ENCODE measurements at regions not wholly inside any gene's neighbourhood (a gene's known extent, or its start where the extent isn't known, plus 50 kb on each side); places are given as distances from the start of the nearest gene placed in this dataset.

DNA sequence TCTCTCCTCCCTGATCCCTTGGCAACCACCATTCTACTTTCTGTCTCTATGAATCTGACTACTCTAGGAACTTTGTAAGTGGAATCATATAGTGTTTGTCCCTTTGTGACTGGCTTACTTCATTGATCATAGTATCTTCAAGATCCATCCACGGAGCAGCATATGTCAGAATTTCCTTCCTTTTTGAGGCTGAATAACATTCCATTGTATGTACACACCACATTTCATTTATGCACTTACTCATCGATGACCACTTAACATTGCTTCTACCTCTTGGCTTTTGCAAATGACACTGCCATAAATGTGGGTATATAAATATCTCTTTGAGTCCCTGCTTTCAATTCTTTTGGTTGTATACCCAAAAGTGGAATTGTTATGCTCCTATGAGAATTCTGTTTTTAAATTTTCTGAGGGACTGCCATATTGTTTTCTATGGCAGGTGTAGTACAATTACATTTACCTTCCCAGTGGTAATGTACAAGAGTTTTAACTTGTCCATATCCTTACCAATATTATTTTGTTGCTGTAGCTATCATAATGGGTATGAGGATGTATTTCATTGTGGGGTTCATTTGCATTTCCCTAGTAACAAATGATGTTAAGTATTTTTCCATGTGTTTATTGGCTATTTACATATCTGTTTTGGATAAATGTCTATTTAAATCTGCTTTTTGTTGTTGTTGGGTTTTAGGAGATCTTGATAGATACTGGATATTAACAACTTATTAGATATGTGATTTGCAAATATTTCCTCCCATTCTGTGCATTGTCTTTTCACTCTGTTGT is 466.1 kb downstream of the C4orf33 start:
- no peak for DNase-seq

GRCh38 chr4:129565214-129565613 is 469.3 kb downstream of the C4orf33 start:
- DNase-seq = no peak

DNA sequence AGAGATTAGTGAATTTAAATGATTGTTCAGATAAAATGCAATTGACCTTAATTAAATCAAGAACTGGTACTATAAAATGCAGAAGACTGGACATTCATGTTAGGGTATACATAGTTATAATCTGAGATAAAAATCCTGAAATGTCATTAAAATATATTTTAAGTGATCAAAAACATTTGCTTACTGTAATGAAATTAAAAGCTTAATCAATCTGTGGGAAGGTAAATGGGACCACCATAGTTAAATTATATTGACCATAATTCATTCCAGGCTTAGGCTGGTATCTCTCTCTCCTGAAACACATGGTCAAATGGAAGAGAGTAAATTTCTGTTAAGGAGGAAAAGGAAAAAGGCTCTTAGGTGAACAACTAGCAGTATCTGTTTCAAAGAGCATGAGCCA is 474.4 kb downstream of the C4orf33 start:
- no peak for DNase-seq

- DNase-seq = no peak
These were observed 482.4 kb downstream of the C4orf33 start for GRCh38 chr4:129578336-129578735.

- no peak for DNase-seq
These were observed 485.4 kb downstream of the C4orf33 start for GRCh38 chr4:129581305-129581704.

- DNase-seq = no peak
These were observed 487.9 kb downstream of the C4orf33 start for GRCh38 chr4:129583868-129584267.

DNA sequence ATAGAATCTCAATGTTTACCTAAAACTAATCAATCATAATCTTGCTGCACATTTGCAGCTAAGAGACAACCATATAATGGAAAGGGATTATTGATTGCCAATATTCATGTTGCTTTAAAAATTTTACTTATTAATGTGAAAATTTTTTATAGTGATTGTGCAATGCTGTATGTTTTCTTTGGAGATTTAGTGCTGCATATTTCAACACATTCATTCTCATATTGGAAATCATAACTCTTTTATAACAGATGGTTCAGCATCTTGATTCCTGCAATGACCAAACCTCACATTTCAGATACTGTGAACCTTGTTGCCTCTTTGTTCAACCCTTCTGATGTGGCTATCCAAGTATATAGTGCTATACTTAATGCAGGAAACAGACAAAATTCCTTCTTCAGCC is 502.6 kb downstream of the C4orf33 start:
- no peak for DNase-seq

GRCh38 chr4:129600898-129601297 is 504.9 kb downstream of the C4orf33 start:
- no peak for DNase-seq

- no peak for DNase-seq
These were observed 506.5 kb downstream of the C4orf33 start for GRCh38 chr4:129602447-129602846.

- no peak for DNase-seq
These were observed 507.4 kb downstream of the C4orf33 start for GRCh38 chr4:129603241-129603931.

GRCh38 chr4:129604632-129605255 is 508.8 kb downstream of the C4orf33 start:
- DNase-seq = no peak

DNA sequence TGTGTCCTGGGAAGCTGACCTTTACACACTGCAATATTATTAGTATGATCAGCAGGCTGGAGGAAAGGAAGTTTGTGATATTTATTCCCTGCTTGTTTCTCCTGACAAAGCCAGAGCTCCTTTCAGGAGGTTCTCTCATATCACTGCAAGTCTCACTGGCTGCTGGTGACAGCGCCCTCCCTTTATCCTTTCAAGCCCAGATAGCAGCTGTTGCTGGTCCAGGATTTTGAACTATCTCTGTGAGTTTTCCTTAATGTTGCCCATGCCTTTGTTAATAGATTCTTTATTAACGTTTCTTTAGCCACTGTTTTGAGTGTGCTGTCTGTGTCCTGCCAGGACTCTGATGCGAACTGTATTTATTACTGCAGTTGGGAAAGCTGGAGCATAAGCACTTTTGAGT is 518.7 kb downstream of the C4orf33 start:
- DNase-seq = no peak

DNA sequence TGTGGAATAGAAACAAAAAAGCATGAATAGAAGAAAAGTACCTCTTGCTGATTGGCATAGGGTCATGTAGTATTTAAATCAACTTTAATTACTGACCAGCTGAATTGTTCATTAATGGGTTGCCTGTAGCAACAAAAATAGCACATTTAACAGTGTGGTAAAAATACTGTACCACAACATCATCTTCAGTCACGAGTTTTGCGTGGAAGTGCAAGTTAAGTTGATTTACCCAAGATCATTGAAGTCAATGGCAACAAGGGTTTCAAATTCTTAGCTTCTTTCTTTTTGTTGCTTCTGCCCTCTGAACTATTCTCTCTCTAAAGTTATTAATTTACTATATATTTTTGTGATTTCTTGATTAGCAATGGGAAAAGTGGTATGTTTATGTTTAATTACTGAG is 526.6 kb downstream of the C4orf33 start:
- no peak for DNase-seq

DNA sequence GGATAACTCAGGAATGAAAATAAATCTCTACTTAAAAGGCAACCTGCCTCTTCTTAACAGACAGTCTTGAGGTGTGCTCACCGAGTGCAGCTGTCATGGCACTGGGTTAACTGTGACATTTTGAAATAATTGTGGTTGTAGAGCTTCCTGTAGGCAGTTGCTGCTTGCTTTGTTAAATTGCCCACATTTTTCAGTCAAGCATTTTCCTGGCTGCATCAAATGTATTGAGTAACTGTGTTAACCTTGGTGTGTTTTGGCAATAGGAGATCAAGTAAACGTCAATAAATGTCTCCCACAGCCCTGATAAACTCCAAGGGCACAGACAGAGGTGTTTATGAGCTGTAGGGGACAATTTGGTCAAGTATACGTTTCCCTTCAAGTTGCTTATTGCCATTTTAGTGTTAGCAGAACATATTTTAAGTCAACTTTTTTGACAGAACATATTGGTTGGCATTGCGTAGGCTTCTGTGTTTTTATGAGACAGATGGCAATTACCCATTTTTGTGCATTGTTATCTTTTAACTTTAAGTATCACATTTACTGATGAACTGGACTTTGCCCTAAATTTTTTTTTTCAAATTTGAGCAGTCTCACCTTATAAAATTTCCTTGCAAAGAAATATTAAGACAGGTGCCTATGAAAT is 527.4 kb downstream of the C4orf33 start:
- no peak for DNase-seq

DNA sequence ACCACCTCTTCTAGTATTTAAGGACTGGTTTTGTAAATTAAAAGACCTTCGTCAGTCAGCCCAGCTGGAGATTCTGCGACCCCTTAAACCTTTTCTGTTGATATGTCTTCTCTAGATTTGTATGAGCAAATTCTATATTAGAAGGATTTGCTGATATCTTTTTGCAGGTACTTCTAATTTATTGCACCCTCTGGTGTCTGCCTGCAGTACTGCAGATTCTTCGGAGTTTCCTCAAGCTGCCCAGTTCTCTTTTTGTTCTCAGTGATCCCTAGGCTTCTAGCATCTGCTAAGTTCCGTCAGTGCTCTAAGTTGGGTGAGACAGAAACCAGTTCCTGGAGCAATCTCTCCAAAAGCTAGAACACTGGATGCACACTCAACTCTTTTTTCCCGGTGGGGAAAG is 545.2 kb downstream of the C4orf33 start:
- DNase-seq = peak; percentile 34

DNA sequence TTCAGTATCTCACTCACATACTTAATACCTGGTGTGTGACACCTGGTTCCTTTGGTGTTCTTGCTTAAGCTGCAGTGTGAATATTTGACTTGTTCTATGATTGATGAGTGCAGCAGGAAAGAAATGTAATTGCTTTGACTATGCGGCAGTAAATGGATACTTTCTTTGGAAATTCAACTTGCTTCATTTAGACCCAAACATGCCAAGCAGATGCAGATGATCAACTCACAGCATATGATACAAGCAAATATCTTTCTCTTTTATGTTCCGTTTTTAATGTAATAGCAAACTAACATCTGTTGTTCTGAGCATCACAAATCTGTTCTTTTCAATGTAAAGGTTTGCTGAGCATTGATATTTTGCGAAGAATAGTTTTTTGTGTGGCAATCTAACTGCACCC is 549.5 kb downstream of the C4orf33 start:
- DNase-seq = no peak

GRCh38 chr4:129668092-129668491 is 572.1 kb downstream of the C4orf33 start:
- DNase-seq = no peak

- DNase-seq = no peak
These were observed 577.0 kb downstream of the C4orf33 start for GRCh38 chr4:129672941-129673340.

DNA sequence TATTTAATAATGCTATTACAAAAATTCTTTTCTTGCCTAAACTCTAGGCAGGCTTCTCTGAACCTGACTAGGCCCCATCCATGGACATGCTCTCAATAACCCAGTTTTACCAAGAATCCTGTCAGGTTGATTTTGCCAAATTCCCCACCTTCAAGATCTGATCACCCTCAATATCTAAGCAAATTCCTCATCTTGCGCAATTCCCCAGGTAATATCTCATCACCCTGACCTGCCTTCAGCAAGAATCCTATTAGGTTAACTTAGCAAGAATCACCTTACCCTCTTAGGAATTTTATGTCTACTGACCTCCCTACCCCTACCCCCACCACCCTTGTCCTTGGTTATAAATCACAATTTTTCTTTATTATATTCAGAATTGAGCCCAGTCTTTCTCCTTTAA is 579.1 kb downstream of the C4orf33 start:
- no peak for DNase-seq

GRCh38 chr4:129676934-129677333 is 581.0 kb downstream of the C4orf33 start:
- DNase-seq = no peak

- no peak for DNase-seq
These were observed 586.6 kb downstream of the C4orf33 start for GRCh38 chr4:129682586-129682985.

DNA sequence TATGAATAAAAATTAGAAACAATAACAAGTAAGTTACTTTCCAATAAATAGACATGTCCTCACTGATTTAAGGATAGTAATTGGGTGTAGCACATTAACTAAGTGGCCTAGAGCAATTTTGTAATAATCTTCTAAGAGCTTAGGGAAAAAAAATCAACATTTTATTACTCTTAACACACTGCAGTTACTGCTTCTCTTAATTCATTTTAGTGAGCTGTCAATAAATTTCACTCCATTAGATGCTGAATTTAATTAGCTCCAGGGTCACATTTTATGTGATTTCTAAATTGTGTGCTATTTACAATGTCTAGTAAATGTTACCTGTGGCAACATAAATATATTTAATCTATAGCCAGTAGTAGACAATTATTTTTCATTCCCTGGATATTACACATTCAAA is 612.0 kb downstream of the C4orf33 start:
- no peak for DNase-seq

GRCh38 chr4:129708784-129709183 is 612.8 kb downstream of the C4orf33 start:
- DNase-seq = no peak

- DNase-seq = no peak
These were observed 642.2 kb downstream of the C4orf33 start for GRCh38 chr4:129738175-129738574.
